Gastrocnemius medialis (tissue), 4 donors: ENCODE measurements at regions not wholly inside any gene's neighbourhood (a gene's known extent, or its start where the extent isn't known, plus 50 kb on each side); places are given as distances from the start of the nearest gene placed in this dataset.

ENCODE experiments used
- CTCF ChIP-seq, 5 experiments: fragments of 450-650 bp in 3 of 5; fragments of 200-600 bp in 2 of 5; sonication (generic) in 2 of 5; IDR thresholded peaks in 4 of 5; conservative IDR thresholded peaks in 1 of 5; 1 replicate in 4 of 5; 2 replicates in 1 of 5; pipeline ENCODE4 v1.5.1; 2016 to 2019; ENCODE audit warnings: antibody characterized with exemption in 5 of 5, mild to moderate bottlenecking in 3 of 5, moderate library complexity in 3 of 5
- POLR2A ChIP-seq, 2 donors: fragments of 450-650 bp; IDR thresholded peaks; one replicate each; pipeline ENCODE4 v1.6.1; 2017; ENCODE audit warnings: antibody characterized with exemption in 2 of 2, mild to moderate bottlenecking in 2 of 2, moderate library complexity in 2 of 2

DNA sequence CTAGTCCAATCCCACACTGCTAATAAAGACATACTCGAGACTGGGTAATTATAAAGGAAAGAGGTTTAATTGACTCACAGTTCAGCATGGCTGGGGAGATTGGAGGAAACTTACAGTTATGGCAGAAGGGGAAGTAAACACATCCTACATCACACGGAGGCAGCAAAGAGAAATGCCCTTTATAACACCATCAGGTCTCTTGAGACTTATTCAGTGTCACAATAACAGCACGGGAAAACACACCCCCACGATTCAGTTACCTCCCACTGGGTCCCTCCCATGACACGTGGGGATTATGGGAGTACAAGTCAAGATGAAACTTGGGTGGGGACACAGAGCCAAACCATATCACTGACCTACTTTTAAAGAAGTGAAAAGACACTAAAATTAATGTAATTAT is 1130.4 kb upstream of the SLC10A2 start:
- TF ChIP-seq POLR2A (IDR thresholded peaks at IDR 0.05) (no peak), CTCF (IDR thresholded peaks at IDR 0.05 in 4 of 5, conservative IDR thresholded peaks at IDR 0.05 in 1 of 5) (no peak)
